HTR-8/SVneo (cell line): ENCODE measurements at regions not wholly inside any gene's neighbourhood (a gene's known extent, or its start where the extent isn't known, plus 50 kb on each side); places are given as distances from the start of the nearest gene placed in this dataset.

ENCODE experiments used
- DNase-seq: peaks from one replicate; pipeline ENCODE4 v3.0.0; 2011; ENCODE audit warnings: low spot score, mixed read lengths; ENCODE audit not compliant: insufficient read length
- FAIRE-seq: peaks from 2 replicates; lab custom pipeline; 2011; peaks lifted over from hg19 to GRCh38; lab: Jason Lieb, UNC

GRCh38 chrX:39915596-39915995 lies 182.2 kb downstream of the BCOR start:
- no peak for FAIRE-seq
- DNase-seq: no peak

- no peak for FAIRE-seq
- DNase-seq: no peak
Observed at GRCh38 chrX:39921838-39922237, 175.9 kb downstream of the BCOR start.

GRCh38 chrX:39922488-39922887 lies 175.3 kb downstream of the BCOR start:
- FAIRE-seq (no peak), DNase-seq (no peak)

- FAIRE-seq: no peak
Observed at GRCh38 chrX:39922926-39923325, 174.8 kb downstream of the BCOR start.

GRCh38 chrX:39927380-39927779 lies 170.4 kb downstream of the BCOR start:
- FAIRE-seq: no peak
- no peak for DNase-seq

More at GRCh38 chrX:39922926-39923325, 174.8 kb downstream of the BCOR start:
- no peak for DNase-seq

- DNase-seq (peak; percentile 25), FAIRE-seq (peak; percentile 69)
Observed at GRCh38 chrX:39928704-39929378, 168.9 kb downstream of the BCOR start.

- FAIRE-seq (no peak), DNase-seq (no peak)
Observed at GRCh38 chrX:39929379-39930025, 168.3 kb downstream of the BCOR start.

- DNase-seq (no peak), FAIRE-seq (no peak)
Observed at GRCh38 chrX:39930786-39931528, 166.8 kb downstream of the BCOR start.

- FAIRE-seq (no peak), DNase-seq (no peak)
Observed at GRCh38 chrX:39931529-39932282, 166.1 kb downstream of the BCOR start.

- DNase-seq (no peak), FAIRE-seq (no peak)
Observed at GRCh38 chrX:39935411-39936064, 162.2 kb downstream of the BCOR start.

GRCh38 chrX:39936886-39937770 lies 160.6 kb downstream of the BCOR start:
- DNase-seq: no peak
- FAIRE-seq: no peak

- FAIRE-seq (no peak), DNase-seq (no peak)
Observed at GRCh38 chrX:39938466-39938865, 159.3 kb downstream of the BCOR start.

- no peak for DNase-seq
- FAIRE-seq: no peak
Observed at GRCh38 chrX:39939678-39940077, 158.1 kb downstream of the BCOR start.

GRCh38 chrX:39941332-39941920 lies 156.3 kb downstream of the BCOR start:
- peak; percentile 24 for DNase-seq
- FAIRE-seq: peak; percentile 48

GRCh38 chrX:39944416-39944815 lies 153.3 kb downstream of the BCOR start:
- DNase-seq (no peak), FAIRE-seq (no peak)

- DNase-seq (no peak), FAIRE-seq (no peak)
Observed at GRCh38 chrX:39945709-39946108, 152.0 kb downstream of the BCOR start.

- FAIRE-seq (no peak), DNase-seq (peak; percentile 65)
Observed at GRCh38 chrX:39946822-39947221, 150.9 kb downstream of the BCOR start.

GRCh38 chrX:39948582-39948981 lies 149.2 kb downstream of the BCOR start:
- DNase-seq (no peak), FAIRE-seq (no peak)
